ENCODE measurements at regions not wholly inside any gene's neighbourhood (a gene's known extent, or its start where the extent isn't known, plus 50 kb on each side); places are given as distances from the start of the nearest gene placed in this dataset.

- no peak for DNase-seq (ENCODE audit: low spot score)
Observed at GRCh38 chr6:132936646-132937045, 122.3 kb downstream of the RPS12 start.

GRCh38 chr6:132937466-132937906 lies 123.1 kb downstream of the RPS12 start:
- DNase-seq (ENCODE audit: low spot score) = peak; percentile 45

- no peak for DNase-seq (ENCODE audit: low spot score)
Observed at GRCh38 chr6:132948889-132949288, 134.5 kb downstream of the RPS12 start.

GRCh38 chr6:132950566-132950965 lies 136.2 kb downstream of the RPS12 start:
- no peak for DNase-seq (ENCODE audit: low spot score)

GRCh38 chr6:132952031-132952867 lies 137.9 kb downstream of the RPS12 start:
- DNase-seq (ENCODE audit: low spot score) = no peak

- DNase-seq (ENCODE audit: low spot score) = no peak
Observed at GRCh38 chr6:132952986-132953385, 138.6 kb downstream of the RPS12 start.

GRCh38 chr6:132954222-132954621 lies 139.9 kb downstream of the RPS12 start:
- DNase-seq (ENCODE audit: low spot score) = no peak

- no peak for DNase-seq (ENCODE audit: low spot score)
Observed at GRCh38 chr6:132954936-132955335, 140.6 kb downstream of the RPS12 start.

- DNase-seq (ENCODE audit: low spot score) = no peak
Observed at GRCh38 chr6:132959639-132960326, 145.4 kb downstream of the RPS12 start.

GRCh38 chr6:132960720-132961119 lies 146.4 kb downstream of the RPS12 start:
- DNase-seq (ENCODE audit: low spot score) = no peak

- DNase-seq (ENCODE audit: low spot score) = no peak
Observed at GRCh38 chr6:132961122-132961521, 146.8 kb downstream of the RPS12 start.

GRCh38 chr6:132961610-132962009 lies 147.2 kb downstream of the RPS12 start:
- DNase-seq (ENCODE audit: low spot score) = no peak

GRCh38 chr6:132962936-132963868 lies 148.8 kb downstream of the RPS12 start:
- peak; percentile 47 for DNase-seq (ENCODE audit: low spot score)

- no peak for DNase-seq (ENCODE audit: low spot score)
Observed at GRCh38 chr6:132964101-132964867, 149.9 kb downstream of the RPS12 start.

- DNase-seq (ENCODE audit: low spot score) = no peak
Observed at GRCh38 chr6:132964868-132965382, 150.6 kb downstream of the RPS12 start.

- no peak for DNase-seq (ENCODE audit: low spot score)
Observed at GRCh38 chr6:132967871-132968270, 153.5 kb downstream of the RPS12 start.

- DNase-seq (ENCODE audit: low spot score) = no peak
Observed at GRCh38 chr6:132968419-132968950, 154.1 kb downstream of the RPS12 start.

- no peak for DNase-seq (ENCODE audit: low spot score)
Observed at GRCh38 chr6:132969196-132969595, 154.8 kb downstream of the RPS12 start.

GRCh38 chr6:132971676-132972075 lies 157.3 kb downstream of the RPS12 start:
- no peak for DNase-seq (ENCODE audit: low spot score)

- DNase-seq (ENCODE audit: low spot score) = no peak
Observed at GRCh38 chr6:132972254-132972653, 157.9 kb downstream of the RPS12 start.

GRCh38 chr6:132972971-132973370 lies 158.6 kb downstream of the RPS12 start:
- DNase-seq (ENCODE audit: low spot score) = no peak

All from Ammon's horn (tissue), 1 donor.